WERI-Rb-1 (cell line): ENCODE measurements at regions not wholly inside any gene's neighbourhood (a gene's known extent, or its start where the extent isn't known, plus 50 kb on each side); places are given as distances from the start of the nearest gene placed in this dataset.

Experiments
- DNase-seq: peaks from one replicate; pipeline ENCODE4 v3.0.0-alpha.2; 2020
- H3K27ac ChIP-seq: fragments of 250-450 bp; sonication (Bioruptor Pico); 2 replicates; pipeline ENCODE4 v1.5.1; 2020; ENCODE audit warnings: mild to moderate bottlenecking, moderate library complexity
- H3K27me3 ChIP-seq: fragments of 250-450 bp; sonication (Bioruptor Pico); 2 replicates; pipeline ENCODE4 v1.5.1; 2021; ENCODE audit warnings: mild to moderate bottlenecking, low read depth, moderate library complexity; ENCODE audit not compliant: insufficient read depth, severe bottlenecking
- H3K36me3 ChIP-seq: fragments of 250-450 bp; sonication (Bioruptor Pico); 2 replicates; pipeline ENCODE4 v1.5.1; 2020; ENCODE audit warnings: mild to moderate bottlenecking, moderate library complexity
- H3K4me3 ChIP-seq: 2 replicates; pipeline ENCODE4 v1.5.1; 2011; ENCODE audit warnings: low read depth, mild to moderate bottlenecking, control low read depth, low read length
- H3K9me3 ChIP-seq: fragments of 250-450 bp; sonication (Bioruptor Pico); 2 replicates; pipeline ENCODE4 v1.5.1; 2021; ENCODE audit warnings: mild to moderate bottlenecking, moderate library complexity; ENCODE audit not compliant: severe bottlenecking
- TF ChIP-seq, protein P1 (sequence below): IDR thresholded peaks from 2 replicates; pipeline ENCODE4 v1.5.1; 2011; ENCODE audit warnings: low read depth, mild to moderate bottlenecking, control low read depth, inconsistent platforms, low read length

GRCh38 chr3:135874035-135874434, 91.5 kb upstream of the PPP2R3A start:
- Histone ChIP-seq H3K9me3 (peaks cover 5% of the 10 kb centered on the region), H3K27ac (no peak overlapping the region), H3K4me3 (no peak overlapping the region), H3K36me3 (no peaks in the 10 kb centered on the region), H3K27me3 (no peaks in the 10 kb centered on the region)
- TF ChIP-seq, protein P1, sequence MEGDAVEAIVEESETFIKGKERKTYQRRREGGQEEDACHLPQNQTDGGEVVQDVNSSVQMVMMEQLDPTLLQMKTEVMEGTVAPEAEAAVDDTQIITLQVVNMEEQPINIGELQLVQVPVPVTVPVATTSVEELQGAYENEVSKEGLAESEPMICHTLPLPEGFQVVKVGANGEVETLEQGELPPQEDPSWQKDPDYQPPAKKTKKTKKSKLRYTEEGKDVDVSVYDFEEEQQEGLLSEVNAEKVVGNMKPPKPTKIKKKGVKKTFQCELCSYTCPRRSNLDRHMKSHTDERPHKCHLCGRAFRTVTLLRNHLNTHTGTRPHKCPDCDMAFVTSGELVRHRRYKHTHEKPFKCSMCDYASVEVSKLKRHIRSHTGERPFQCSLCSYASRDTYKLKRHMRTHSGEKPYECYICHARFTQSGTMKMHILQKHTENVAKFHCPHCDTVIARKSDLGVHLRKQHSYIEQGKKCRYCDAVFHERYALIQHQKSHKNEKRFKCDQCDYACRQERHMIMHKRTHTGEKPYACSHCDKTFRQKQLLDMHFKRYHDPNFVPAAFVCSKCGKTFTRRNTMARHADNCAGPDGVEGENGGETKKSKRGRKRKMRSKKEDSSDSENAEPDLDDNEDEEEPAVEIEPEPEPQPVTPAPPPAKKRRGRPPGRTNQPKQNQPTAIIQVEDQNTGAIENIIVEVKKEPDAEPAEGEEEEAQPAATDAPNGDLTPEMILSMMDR, result no peak
- DNase-seq, result no peak

GRCh38 chr3:135878501-135878900, 87.0 kb upstream of the PPP2R3A start:
- no peaks in the 10 kb centered on the region for H3K27me3 ChIP-seq
- H3K9me3 ChIP-seq, result peaks cover 5% of the 10 kb centered on the region
- TF ChIP-seq, protein P1, result no peak
- H3K27ac ChIP-seq, result no peak overlapping the region
- H3K4me3 ChIP-seq, result no peak overlapping the region
- no peaks in the 10 kb centered on the region for H3K36me3 ChIP-seq
- DNase-seq, result no peak

- H3K27ac ChIP-seq, result no peak overlapping the region
- TF ChIP-seq, protein P1, result no peak
- H3K27me3 ChIP-seq, result no peaks in the 10 kb centered on the region
- H3K9me3 ChIP-seq, result no peaks in the 10 kb centered on the region
- DNase-seq, result no peak
- no peak overlapping the region for H3K4me3 ChIP-seq
- no peaks in the 10 kb centered on the region for H3K36me3 ChIP-seq
These were observed 79.6 kb upstream of the PPP2R3A start for GRCh38 chr3:135885885-135886284.

DNA sequence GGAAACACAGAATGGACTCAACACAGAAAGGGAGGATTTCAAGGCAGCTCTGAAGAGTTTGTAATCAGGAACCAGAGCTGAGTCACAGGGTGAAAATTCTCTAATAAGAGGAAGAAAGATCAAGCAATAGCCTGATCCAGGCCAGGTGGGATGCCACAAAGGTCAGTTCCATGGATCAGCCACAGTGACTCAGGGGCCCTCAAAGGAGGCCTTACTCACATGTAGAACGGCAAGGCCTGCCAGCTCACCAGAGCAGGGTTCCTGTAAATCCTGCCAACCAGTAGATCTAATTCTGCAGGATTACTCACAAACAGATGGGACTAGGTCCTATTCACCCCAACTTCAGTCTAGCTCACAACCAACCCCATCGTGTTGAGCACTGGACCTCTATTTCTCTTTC, 78.3 kb upstream of the PPP2R3A start:
- no peak overlapping the region for H3K4me3 ChIP-seq
- no peak overlapping the region for H3K27ac ChIP-seq
- TF ChIP-seq, protein P1, result no peak
- no peak for DNase-seq
- no peaks in the 10 kb centered on the region for H3K36me3 ChIP-seq
- H3K27me3 ChIP-seq, result no peaks in the 10 kb centered on the region
- H3K9me3 ChIP-seq, result no peaks in the 10 kb centered on the region

DNA sequence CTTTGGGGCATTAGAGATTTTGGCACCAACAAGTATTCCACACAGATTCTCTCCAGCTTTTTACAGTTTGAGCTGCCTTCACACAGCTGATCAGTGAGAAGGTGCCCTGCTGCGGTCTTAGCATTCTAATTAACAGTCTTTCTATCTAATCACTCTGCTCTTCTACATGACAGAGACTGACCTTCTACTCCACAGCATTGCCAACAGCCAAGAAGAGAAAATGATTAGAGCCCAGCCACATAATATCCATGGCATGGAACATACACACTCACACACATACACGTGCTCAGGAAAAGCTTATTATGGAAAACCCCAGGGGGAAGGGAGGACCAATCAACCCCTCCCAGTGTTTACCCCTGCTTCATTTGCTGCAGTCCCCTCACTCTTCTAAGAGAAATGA, 76.1 kb upstream of the PPP2R3A start:
- Histone ChIP-seq H3K36me3 (no peaks in the 10 kb centered on the region), H3K27me3 (no peaks in the 10 kb centered on the region), H3K27ac (no peak overlapping the region), H3K9me3 (no peaks in the 10 kb centered on the region), H3K4me3 (no peak overlapping the region)
- TF ChIP-seq, protein P1, result no peak
- no peak for DNase-seq

GRCh38 chr3:135891121-135891520, 74.4 kb upstream of the PPP2R3A start:
- Histone ChIP-seq H3K27ac (no peak overlapping the region), H3K4me3 (no peak overlapping the region), H3K27me3 (no peaks in the 10 kb centered on the region), H3K9me3 (no peaks in the 10 kb centered on the region), H3K36me3 (no peaks in the 10 kb centered on the region)
- DNase-seq, result no peak
- TF ChIP-seq, protein P1, result no peak
